GM18517 (cell line): ENCODE measurements at regions not wholly inside any gene's neighbourhood (a gene's known extent, or its start where the extent isn't known, plus 50 kb on each side); places are given as distances from the start of the nearest gene placed in this dataset.
"Not testable (repeated sequence)": the region's sequence is repeated elsewhere in the genome, so short reads cannot be mapped to it uniquely, and the experiment has no call there.

Experiments
- ATAC-seq: cut with Tn5 transposase; IDR thresholded peaks from one replicate; pipeline ENCODE4 v1.9.1; 2021; ENCODE audit warnings: mild to moderate bottlenecking, moderate library complexity; ENCODE audit not compliant: unreplicated experiment

GRCh38 chr4:141449927-141450326 lies 186.5 kb upstream of the IL15 start:
- ATAC-seq = no peak

GRCh38 chr4:141455651-141456050 lies 180.7 kb upstream of the IL15 start:
- ATAC-seq = no peak

- ATAC-seq = no peak
Observed at GRCh38 chr4:141457653-141458052, 178.7 kb upstream of the IL15 start.

GRCh38 chr4:141458501-141458900 lies 177.9 kb upstream of the IL15 start:
- ATAC-seq = no peak

GRCh38 chr4:141459020-141459419 lies 177.4 kb upstream of the IL15 start:
- no peak for ATAC-seq

- no peak for ATAC-seq
Observed at GRCh38 chr4:141462361-141462760, 174.0 kb upstream of the IL15 start.

GRCh38 chr4:141463678-141464077 lies 172.7 kb upstream of the IL15 start:
- ATAC-seq = no peak

- no peak for ATAC-seq
Observed at GRCh38 chr4:141464366-141464765, 172.0 kb upstream of the IL15 start.

GRCh38 chr4:141465171-141465570 lies 171.2 kb upstream of the IL15 start:
- no peak for ATAC-seq

GRCh38 chr4:141467225-141467624 lies 169.2 kb upstream of the IL15 start:
- ATAC-seq = no peak

- no peak for ATAC-seq
Observed at GRCh38 chr4:141469392-141469791, 167.0 kb upstream of the IL15 start.

- no peak for ATAC-seq
Observed at GRCh38 chr4:141473026-141473540, 163.3 kb upstream of the IL15 start.

- ATAC-seq = no peak
Observed at GRCh38 chr4:141473952-141474351, 162.4 kb upstream of the IL15 start.

- ATAC-seq = no peak
Observed at GRCh38 chr4:141480950-141481349, 155.4 kb upstream of the IL15 start.

- not testable (repeated sequence) for ATAC-seq
Observed at GRCh38 chr4:141484298-141484697, 152.1 kb upstream of the IL15 start.

- ATAC-seq = no peak
Observed at GRCh38 chr4:141486375-141486997, 149.9 kb upstream of the IL15 start.

GRCh38 chr4:141497627-141498026 lies 138.8 kb upstream of the IL15 start:
- peak; percentile 87 for ATAC-seq

- ATAC-seq = no peak
Observed at GRCh38 chr4:141499261-141499853, 137.0 kb upstream of the IL15 start.

GRCh38 chr4:141501395-141501794 lies 135.0 kb upstream of the IL15 start:
- no peak for ATAC-seq

- ATAC-seq = no peak
Observed at GRCh38 chr4:141501931-141502330, 134.5 kb upstream of the IL15 start.

- ATAC-seq = no peak
Observed at GRCh38 chr4:141502755-141503154, 133.6 kb upstream of the IL15 start.

GRCh38 chr4:141503260-141503659 lies 133.1 kb upstream of the IL15 start:
- no peak for ATAC-seq

- no peak for ATAC-seq
Observed at GRCh38 chr4:141511055-141511454, 125.3 kb upstream of the IL15 start.
